ENCODE measurements at regions not wholly inside any gene's neighbourhood (a gene's known extent, or its start where the extent isn't known, plus 50 kb on each side); places are given as distances from the start of the nearest gene placed in this dataset.
A peak's percentile ranks its signal among the peaks of the same experiment; 100 is the strongest.

GRCh38 chr11:101182467-101182866 is 52.9 kb upstream of the PGR start:
- in situ Hi-C loops (cut with MboI; ENCODE audit: low pct_unique_long_range_greater_than_20kb in 2 of 9, low sequenced_read_pairs in 9 of 9, unreplicated experiment in 9 of 9) = no loop called here
- peak in 2 of 8 experiments; percentile 38 to 54 for ATAC-seq (replicated peaks in 6 of 8)
- 0 to 50% (median 40%) methylated on average over 1 of the region's 1 CpG; no CpG with 5 or more reads in 5 of the 10 experiments for WGBS, 10 experiments

GRCh38 chr11:101180481-101180880 is 50.9 kb upstream of the PGR start:
- WGBS, 10 experiments = 0 to 100% (median 0%) methylated on average over 1 of the region's 1 CpG; no CpG with 5 or more reads in 3 of the 10 experiments
- in situ Hi-C loops (cut with MboI; ENCODE audit: low pct_unique_long_range_greater_than_20kb in 2 of 9, low sequenced_read_pairs in 9 of 9, unreplicated experiment in 9 of 9) = no loop called here
- no peak for ATAC-seq (replicated peaks in 6 of 8)
- Histone ChIP-seq H3K4me1 (replicated peaks in 1 of 2) (no peaks in the 10 kb centered on the region), H3K27ac (no peak overlapping the region), H3K4me3 (no peak overlapping the region)

More at GRCh38 chr11:101182467-101182866, 52.9 kb upstream of the PGR start:
- Histone ChIP-seq H3K4me1 (replicated peaks in 1 of 2) (no peaks in the 10 kb centered on the region), H3K27ac (no peak overlapping the region), H3K4me3 (no peak overlapping the region)
